Endodermal cell (in vitro differentiated cells): ENCODE measurements at regions not wholly inside any gene's neighbourhood (a gene's known extent, or its start where the extent isn't known, plus 50 kb on each side); places are given as distances from the start of the nearest gene placed in this dataset.

Source experiments
- DNase-seq: peaks from one replicate; pipeline ENCODE4 v3.0.0-alpha.2; 2017
- H3K27ac ChIP-seq: 2 replicates; pipeline ENCODE4 v1.5.1; 2013; ENCODE audit warnings: mild to moderate bottlenecking, low read depth, low read length, moderate library complexity
- H3K27me3 ChIP-seq: 2 replicates; pipeline ENCODE4 v1.6.1; 2013; ENCODE audit warnings: mild to moderate bottlenecking, low read length, moderate library complexity; ENCODE audit not compliant: insufficient read depth, control insufficient read depth, poor library complexity, severe bottlenecking
- H3K36me3 ChIP-seq: 2 replicates; pipeline ENCODE4 v1.7.0; 2013; ENCODE audit warnings: mild to moderate bottlenecking, low read length, moderate library complexity; ENCODE audit not compliant: control insufficient read depth, insufficient read depth
- H3K4me1 ChIP-seq: one replicate; pipeline ENCODE4 v1.7.0; 2013; ENCODE audit warnings: low read length; ENCODE audit not compliant: control insufficient read depth, insufficient read depth
- H3K4me3 ChIP-seq: 2 replicates; pipeline ENCODE4 v1.5.1; 2013; ENCODE audit warnings: mild to moderate bottlenecking, low read length, moderate library complexity
- H3K9ac ChIP-seq: 2 replicates; pipeline ENCODE4 v1.6.1; 2013; ENCODE audit warnings: mild to moderate bottlenecking, low read length, moderate library complexity; ENCODE audit not compliant: poor library complexity, severe bottlenecking; ENCODE audit errors: extremely low read depth
- H3K9me3 ChIP-seq: 2 replicates; pipeline ENCODE4 v1.6.1; 2013; ENCODE audit warnings: mild to moderate bottlenecking, low read length, moderate library complexity; ENCODE audit not compliant: control insufficient read depth
- H3K27ac Mint-ChIP-seq: 2 replicates; pipeline ENCODE4 v1.8.0; 2020; ENCODE audit warnings: mixed read lengths
- H3K27me3 Mint-ChIP-seq: 2 replicates; pipeline ENCODE4 v1.8.0; 2021; ENCODE audit warnings: mild to moderate bottlenecking, mixed read lengths; ENCODE audit not compliant: insufficient read depth
- H3K36me3 Mint-ChIP-seq: 2 replicates; pipeline ENCODE4 v1.8.0; 2020; ENCODE audit warnings: low read depth, mixed read lengths
- H3K4me1 Mint-ChIP-seq: 2 replicates; pipeline ENCODE4 v1.8.0; 2020; ENCODE audit warnings: mixed read lengths
- H3K4me3 Mint-ChIP-seq: 2 replicates; pipeline ENCODE4 v1.8.0; 2020; ENCODE audit warnings: mild to moderate bottlenecking, moderate library complexity, mixed read lengths
- H3K9me3 Mint-ChIP-seq: 2 replicates; pipeline ENCODE4 v1.8.0; 2020; ENCODE audit warnings: mild to moderate bottlenecking, mixed read lengths
- WGBS, 2 experiments: methylation state at CpG; one replicate each; pipeline versions ENCODE4 v1.1.5 to v1.1.7; 2013; ENCODE audit warnings: missing lambda C conversion rate in 2 of 2, mixed read lengths in 1 of 2; ENCODE audit not compliant: insufficient coverage in 1 of 2, insufficient read length in 1 of 2; 5-methylcytosine and 5-hydroxymethylcytosine counted together
- TF ChIP-seq, protein P1 (sequence below): fragments of 200-600 bp; sonication (generic); conservative IDR thresholded peaks from 2 replicates; pipeline ENCODE4 v1.5.0; 2021; ENCODE audit warnings: antibody characterized with exemption, mild to moderate bottlenecking

DNA sequence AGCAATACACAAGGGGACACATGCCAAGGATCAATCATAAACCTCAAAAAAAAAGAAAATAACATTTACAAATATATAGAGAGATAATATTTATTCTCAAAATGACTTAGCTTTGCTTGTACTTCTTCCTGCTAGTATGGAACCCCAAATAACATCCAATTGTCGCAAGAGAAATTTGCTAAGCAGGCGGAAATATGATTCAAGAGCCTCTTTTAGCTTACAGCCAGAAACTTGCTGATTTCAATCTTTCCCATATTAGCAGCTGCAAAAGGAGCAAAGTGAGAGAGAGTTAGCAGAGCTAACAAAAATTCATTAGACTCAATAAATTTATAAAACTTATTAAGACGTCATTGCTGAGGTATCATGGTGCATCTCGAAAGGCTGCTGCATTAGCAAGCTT is 294.9 kb downstream of the FSIP2 start:
- Histone ChIP-seq H3K4me3 (no peak overlapping the region), H3K27ac (no peak overlapping the region), H3K9me3 (no peaks in the 10 kb centered on the region), H3K36me3 (no peaks in the 10 kb centered on the region), H3K4me1 (no peaks in the 10 kb centered on the region), H3K27me3 (no peaks in the 10 kb centered on the region), H3K9ac (no peak overlapping the region)
- Mint-ChIP-seq H3K4me3 (no peak overlapping the region), H3K36me3 (no peaks in the 10 kb centered on the region), H3K27me3 (no peaks in the 10 kb centered on the region), H3K4me1 (no peaks in the 10 kb centered on the region), H3K27ac (no peak overlapping the region), H3K9me3 (no peaks in the 10 kb centered on the region)
- 95% methylated on average over 4 of the region's 4 CpGs; no CpG with 5 or more reads in 1 of the 2 experiments for WGBS, 2 experiments
- DNase-seq, result no peak
- TF ChIP-seq, protein P1, sequence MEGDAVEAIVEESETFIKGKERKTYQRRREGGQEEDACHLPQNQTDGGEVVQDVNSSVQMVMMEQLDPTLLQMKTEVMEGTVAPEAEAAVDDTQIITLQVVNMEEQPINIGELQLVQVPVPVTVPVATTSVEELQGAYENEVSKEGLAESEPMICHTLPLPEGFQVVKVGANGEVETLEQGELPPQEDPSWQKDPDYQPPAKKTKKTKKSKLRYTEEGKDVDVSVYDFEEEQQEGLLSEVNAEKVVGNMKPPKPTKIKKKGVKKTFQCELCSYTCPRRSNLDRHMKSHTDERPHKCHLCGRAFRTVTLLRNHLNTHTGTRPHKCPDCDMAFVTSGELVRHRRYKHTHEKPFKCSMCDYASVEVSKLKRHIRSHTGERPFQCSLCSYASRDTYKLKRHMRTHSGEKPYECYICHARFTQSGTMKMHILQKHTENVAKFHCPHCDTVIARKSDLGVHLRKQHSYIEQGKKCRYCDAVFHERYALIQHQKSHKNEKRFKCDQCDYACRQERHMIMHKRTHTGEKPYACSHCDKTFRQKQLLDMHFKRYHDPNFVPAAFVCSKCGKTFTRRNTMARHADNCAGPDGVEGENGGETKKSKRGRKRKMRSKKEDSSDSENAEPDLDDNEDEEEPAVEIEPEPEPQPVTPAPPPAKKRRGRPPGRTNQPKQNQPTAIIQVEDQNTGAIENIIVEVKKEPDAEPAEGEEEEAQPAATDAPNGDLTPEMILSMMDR, result no peak

DNA sequence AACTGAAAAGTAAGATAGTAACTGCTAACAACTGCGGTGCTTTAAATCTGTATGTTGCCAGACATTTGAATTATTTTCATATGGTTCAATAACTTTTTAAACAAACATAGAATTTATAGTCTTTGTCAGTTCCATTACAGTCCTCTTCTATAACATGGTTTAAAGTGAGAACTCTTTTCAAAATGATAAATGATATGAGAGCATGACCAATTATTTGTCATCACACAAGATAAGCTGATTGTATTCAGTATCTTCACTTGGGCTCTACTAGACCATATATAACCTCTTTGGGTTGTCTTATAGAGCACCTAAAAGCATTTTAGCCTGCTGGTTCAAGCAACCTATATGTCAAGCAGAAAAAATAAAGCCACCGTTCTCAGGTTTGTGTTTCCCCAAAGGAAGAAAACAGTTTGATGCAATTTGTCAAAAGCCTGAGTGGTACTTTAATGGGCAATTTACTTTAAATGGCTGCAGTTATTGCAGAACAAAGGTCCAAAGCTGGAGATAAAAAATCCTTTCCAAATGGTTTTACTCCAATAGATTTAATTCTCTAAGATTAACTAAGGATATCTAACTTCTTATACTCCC is 298.4 kb downstream of the FSIP2 start:
- no peaks in the 10 kb centered on the region for H3K27me3 Mint-ChIP-seq
- H3K4me3 Mint-ChIP-seq, result no peak overlapping the region
- 92 to 100% methylated on average over 1 to 2 of the region's 2 CpGs for WGBS, 2 experiments
- H3K27ac Mint-ChIP-seq, result no peak overlapping the region
- H3K9ac ChIP-seq, result no peak overlapping the region
- no peaks in the 10 kb centered on the region for H3K9me3 ChIP-seq
- H3K4me1 ChIP-seq, result no peaks in the 10 kb centered on the region
- TF ChIP-seq, protein P1, result no peak
- H3K9me3 Mint-ChIP-seq, result no peaks in the 10 kb centered on the region
- no peaks in the 10 kb centered on the region for H3K4me1 Mint-ChIP-seq
- H3K4me3 ChIP-seq, result no peak overlapping the region
- no peak for DNase-seq
- no peaks in the 10 kb centered on the region for H3K36me3 ChIP-seq
- no peak overlapping the region for H3K27ac ChIP-seq
- H3K27me3 ChIP-seq, result no peaks in the 10 kb centered on the region
- H3K36me3 Mint-ChIP-seq, result no peaks in the 10 kb centered on the region

DNA sequence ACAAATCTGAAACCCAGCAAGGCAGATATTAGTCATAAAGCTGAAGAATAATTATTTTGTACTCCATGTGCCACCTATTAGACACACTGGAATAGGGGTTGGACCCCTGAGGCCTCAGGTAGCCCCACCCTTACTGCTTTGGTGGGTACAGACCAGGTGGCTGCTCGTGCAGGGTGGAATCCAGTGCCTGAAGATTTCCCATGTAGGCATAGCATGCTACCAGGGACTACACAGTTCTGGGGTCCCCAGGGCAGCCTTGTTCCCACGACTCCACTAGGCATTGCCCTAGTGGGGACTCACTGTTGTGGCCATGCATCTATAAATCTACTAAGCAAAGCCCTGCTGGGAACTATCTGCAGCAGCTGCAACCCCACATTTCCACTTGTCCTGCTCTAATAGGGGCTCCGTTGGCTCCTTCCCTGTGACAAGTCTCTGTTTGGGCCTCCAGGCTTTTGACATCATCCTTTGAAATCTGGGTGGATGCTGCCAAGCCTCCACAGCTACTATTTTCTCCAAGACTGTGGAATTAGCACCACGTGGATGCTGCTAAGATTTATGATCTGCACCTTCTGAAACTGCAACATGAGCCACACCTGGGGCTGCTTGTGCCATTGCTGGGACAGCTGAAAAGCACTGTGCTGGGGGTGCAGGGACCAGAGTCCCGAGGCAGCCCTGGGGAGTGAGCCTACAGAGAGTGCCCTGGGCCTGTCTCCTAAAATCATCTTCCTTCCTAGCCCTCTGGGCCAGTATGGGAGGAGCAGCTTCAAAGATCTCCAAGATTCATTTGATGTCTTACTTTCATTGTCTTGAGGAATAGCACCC is 303.8 kb downstream of the FSIP2 start:
- Mint-ChIP-seq H3K27ac (peak overlapping the region; percentile 33), H3K9me3 (no peaks in the 10 kb centered on the region), H3K36me3 (no peaks in the 10 kb centered on the region), H3K4me3 (no peak overlapping the region), H3K4me1 (no peaks in the 10 kb centered on the region), H3K27me3 (no peaks in the 10 kb centered on the region)
- Histone ChIP-seq H3K4me3 (no peak overlapping the region), H3K36me3 (no peaks in the 10 kb centered on the region), H3K9me3 (no peaks in the 10 kb centered on the region), H3K27ac (no peak overlapping the region), H3K4me1 (no peaks in the 10 kb centered on the region), H3K9ac (no peak overlapping the region), H3K27me3 (no peaks in the 10 kb centered on the region)
- 83 to 97% methylated on average over 3 to 5 of the region's 5 CpGs for WGBS, 2 experiments
- TF ChIP-seq, protein P1, result no peak
- no peak for DNase-seq
